Skeletal muscle tissue (tissue), 3 donors: ENCODE measurements at regions not wholly inside any gene's neighbourhood (a gene's known extent, or its start where the extent isn't known, plus 50 kb on each side); places are given as distances from the start of the nearest gene placed in this dataset.

Source experiments
- H3K27ac ChIP-seq: one replicate; pipeline ENCODE4 v1.7.0; 2013; ENCODE audit warnings: mild to moderate bottlenecking, low read depth, low read length, inconsistent platforms
- H3K27me3 ChIP-seq, 3 donors: one replicate each; pipeline ENCODE4 v1.7.0; 2013; ENCODE audit warnings: low read length in 3 of 3; ENCODE audit not compliant: control insufficient read depth in 3 of 3, insufficient read depth in 3 of 3
- H3K36me3 ChIP-seq, 3 donors: one replicate each; pipeline ENCODE4 v1.7.0; 2013; ENCODE audit warnings: low read length in 3 of 3; ENCODE audit not compliant: control insufficient read depth in 3 of 3, insufficient read depth in 3 of 3
- H3K4me1 ChIP-seq, 3 donors: one replicate each; pipeline ENCODE4 v1.7.0; 2013; ENCODE audit warnings: low read length in 3 of 3, mild to moderate bottlenecking in 3 of 3; ENCODE audit not compliant: control insufficient read depth in 3 of 3, insufficient read depth in 3 of 3
- H3K4me3 ChIP-seq, 3 donors: one replicate each; pipeline ENCODE4 v1.7.0; 2013; ENCODE audit warnings: low read length in 3 of 3
- H3K9ac ChIP-seq, 3 donors: one replicate each; pipeline ENCODE4 v1.7.0; 2013; ENCODE audit warnings: low read length in 3 of 3, mild to moderate bottlenecking in 3 of 3, moderate library complexity in 2 of 3, low read depth in 1 of 3
- H3K9me3 ChIP-seq, 3 donors: one replicate each; pipeline ENCODE4 v1.7.0; 2013; ENCODE audit warnings: low read length in 3 of 3; ENCODE audit not compliant: control insufficient read depth in 3 of 3
- donor health status: Osteomylitis.

GRCh38 chr17:73694491-73694890, 50.2 kb upstream of the SDK2 start:
- no peaks in the 10 kb centered on the region for H3K4me1 ChIP-seq
- H3K27me3 ChIP-seq: peaks cover 8 to 17% (median 15%) of the 10 kb centered on the region in 3 donors
- H3K36me3 ChIP-seq: no peaks in the 10 kb centered on the region
- no peak overlapping the region for H3K9ac ChIP-seq
- peaks cover 0 to 5% (median 0%) of the 10 kb centered on the region in 3 donors for H3K9me3 ChIP-seq
- H3K4me3 ChIP-seq: no peak overlapping the region
- H3K27ac ChIP-seq: no peak overlapping the region

- Histone ChIP-seq H3K9ac (no peak overlapping the region), H3K9me3 (peaks cover 0 to 4% (median 0%) of the 10 kb centered on the region in 3 donors)
These were observed 50.9 kb upstream of the SDK2 start for GRCh38 chr17:73695035-73695738.

GRCh38 chr17:73696251-73696650, 52.0 kb upstream of the SDK2 start:
- no peak overlapping the region for H3K9ac ChIP-seq
- no peak overlapping the region for H3K27ac ChIP-seq
- H3K4me1 ChIP-seq: no peaks in the 10 kb centered on the region
- H3K4me3 ChIP-seq: no peak overlapping the region
- no peaks in the 10 kb centered on the region for H3K36me3 ChIP-seq
- H3K9me3 ChIP-seq: peaks cover 0 to 4% (median 0%) of the 10 kb centered on the region in 3 donors
- H3K27me3 ChIP-seq: peaks cover 6 to 11% (median 8%) of the 10 kb centered on the region in 3 donors

More at GRCh38 chr17:73695035-73695738, 50.9 kb upstream of the SDK2 start:
- Histone ChIP-seq H3K4me1 (no peaks in the 10 kb centered on the region), H3K36me3 (no peaks in the 10 kb centered on the region), H3K27ac (no peak overlapping the region), H3K27me3 (peaks cover 8 to 11% (median 11%) of the 10 kb centered on the region in 3 donors), H3K4me3 (no peak overlapping the region)

- H3K9me3 ChIP-seq: peaks cover 0 to 4% (median 0%) of the 10 kb centered on the region in 3 donors
- H3K4me3 ChIP-seq: no peak overlapping the region
- no peaks in the 10 kb centered on the region for H3K36me3 ChIP-seq
- H3K27ac ChIP-seq: no peak overlapping the region
- H3K27me3 ChIP-seq: peaks cover 7 to 9% (median 8%) of the 10 kb centered on the region in 3 donors
- H3K4me1 ChIP-seq: no peaks in the 10 kb centered on the region
- no peak overlapping the region for H3K9ac ChIP-seq
These were observed 53.6 kb upstream of the SDK2 start for GRCh38 chr17:73697872-73698271.

- H3K4me3 ChIP-seq: no peak overlapping the region
- H3K27me3 ChIP-seq: peaks cover 8 to 13% (median 12%) of the 10 kb centered on the region in 3 donors
- H3K36me3 ChIP-seq: no peaks in the 10 kb centered on the region
- H3K4me1 ChIP-seq: no peaks in the 10 kb centered on the region
- peaks cover 0 to 4% (median 0%) of the 10 kb centered on the region in 3 donors for H3K9me3 ChIP-seq
- H3K9ac ChIP-seq: no peak overlapping the region
- H3K27ac ChIP-seq: no peak overlapping the region
These were observed 54.7 kb upstream of the SDK2 start for GRCh38 chr17:73698966-73699365.

- no peaks in the 10 kb centered on the region for H3K9me3 ChIP-seq
- H3K9ac ChIP-seq: no peak overlapping the region
- H3K27ac ChIP-seq: no peak overlapping the region
- H3K36me3 ChIP-seq: no peaks in the 10 kb centered on the region
- H3K27me3 ChIP-seq: peaks cover 3 to 16% (median 5%) of the 10 kb centered on the region in 3 donors
- H3K4me3 ChIP-seq: no peak overlapping the region
- H3K4me1 ChIP-seq: no peaks in the 10 kb centered on the region
These were observed 57.5 kb upstream of the SDK2 start for GRCh38 chr17:73701701-73702100.

GRCh38 chr17:73703192-73703591, 58.9 kb upstream of the SDK2 start:
- no peaks in the 10 kb centered on the region for H3K36me3 ChIP-seq
- H3K4me1 ChIP-seq: no peaks in the 10 kb centered on the region
- H3K9me3 ChIP-seq: peaks cover 0 to 3% (median 0%) of the 10 kb centered on the region in 3 donors
- H3K9ac ChIP-seq: no peak overlapping the region
- no peak overlapping the region for H3K27ac ChIP-seq
- H3K4me3 ChIP-seq: no peak overlapping the region
- peaks cover 3 to 18% (median 12%) of the 10 kb centered on the region in 3 donors for H3K27me3 ChIP-seq

GRCh38 chr17:73703917-73704316, 59.7 kb upstream of the SDK2 start:
- no peak overlapping the region for H3K27ac ChIP-seq
- H3K9me3 ChIP-seq: peaks cover 0 to 3% (median 0%) of the 10 kb centered on the region in 3 donors
- H3K9ac ChIP-seq: no peak overlapping the region
- peaks cover 3 to 21% (median 17%) of the 10 kb centered on the region in 3 donors for H3K27me3 ChIP-seq
- no peaks in the 10 kb centered on the region for H3K36me3 ChIP-seq
- H3K4me3 ChIP-seq: no peak overlapping the region
- H3K4me1 ChIP-seq: no peaks in the 10 kb centered on the region

- no peaks in the 10 kb centered on the region for H3K36me3 ChIP-seq
- H3K27ac ChIP-seq: no peak overlapping the region
- H3K27me3 ChIP-seq: peaks cover 3 to 25% (median 24%) of the 10 kb centered on the region in 3 donors
- peaks cover 0 to 3% (median 0%) of the 10 kb centered on the region in 3 donors for H3K9me3 ChIP-seq
- H3K4me1 ChIP-seq: peaks cover 0 to 4% (median 0%) of the 10 kb centered on the region in 3 donors
- no peak overlapping the region for H3K9ac ChIP-seq
- no peak overlapping the region for H3K4me3 ChIP-seq
These were observed 61.3 kb upstream of the SDK2 start for GRCh38 chr17:73705594-73705993.

- H3K4me1 ChIP-seq: peaks cover 0 to 4% (median 0%) of the 10 kb centered on the region in 3 donors
- H3K9ac ChIP-seq: no peak overlapping the region
- no peak overlapping the region for H3K4me3 ChIP-seq
- H3K9me3 ChIP-seq: peaks cover 0 to 3% (median 0%) of the 10 kb centered on the region in 3 donors
- no peaks in the 10 kb centered on the region for H3K36me3 ChIP-seq
- H3K27ac ChIP-seq: no peak overlapping the region
- peaks cover 6 to 25% (median 24%) of the 10 kb centered on the region in 3 donors for H3K27me3 ChIP-seq
These were observed 62.2 kb upstream of the SDK2 start for GRCh38 chr17:73706428-73706827.
